Coronary artery (tissue), 2 donors: ENCODE measurements at regions not wholly inside any gene's neighbourhood (a gene's known extent, or its start where the extent isn't known, plus 50 kb on each side); places are given as distances from the start of the nearest gene placed in this dataset.

Experiments
- DNase-seq: peaks from one replicate; pipeline ENCODE4 v3.0.0-alpha.2; 2017; ENCODE audit warnings: low spot score
- H3K27ac ChIP-seq, 2 donors: fragments of 200-600 bp; sonication (generic); one replicate each; pipeline ENCODE4 v1.5.1; 2016 to 2019
- H3K4me3 ChIP-seq: fragments of 200-600 bp; sonication (generic); 2 replicates; pipeline ENCODE4 v1.5.1; 2016; ENCODE audit warnings: mild to moderate bottlenecking, moderate library complexity
- CTCF ChIP-seq: fragments of 200-600 bp; sonication (generic); IDR thresholded peaks from one replicate; pipeline ENCODE4 v1.5.1; 2019; ENCODE audit warnings: antibody characterized with exemption

- no peak for DNase-seq
- H3K4me3 ChIP-seq, result peak overlapping the region; percentile 62
- no peak overlapping the region for H3K27ac ChIP-seq
- no peak for TF ChIP-seq CTCF
Observed at GRCh38 chr11:121929581-121929980, 186.4 kb downstream of the BLID start.

GRCh38 chr11:121928597-121929580 lies 187.1 kb downstream of the BLID start:
- Histone ChIP-seq H3K4me3 (peak overlapping the region; percentile 62), H3K27ac (no peak overlapping the region)
- no peak for DNase-seq
- no peak for TF ChIP-seq CTCF

DNA sequence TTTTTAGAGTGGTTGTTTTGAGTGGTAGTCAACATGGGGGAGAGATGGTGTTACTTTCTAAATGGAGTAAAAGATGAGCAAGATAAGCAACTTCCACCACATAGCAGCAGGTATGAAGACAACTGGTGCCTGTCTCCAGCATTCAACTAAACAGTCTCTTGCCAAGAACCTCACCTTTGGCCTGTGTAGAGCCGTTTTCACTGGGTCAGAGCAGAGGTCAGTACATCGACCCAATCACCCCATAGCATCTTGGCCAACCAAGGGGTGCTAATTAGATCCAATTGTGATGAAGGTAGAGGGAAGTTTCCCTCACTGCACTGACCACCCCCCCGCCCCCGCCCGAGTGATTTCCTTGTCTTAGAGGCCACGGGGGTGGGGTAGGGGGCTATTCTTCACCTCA lies 188.2 kb downstream of the BLID start:
- Histone ChIP-seq H3K4me3 (no peak overlapping the region), H3K27ac (no peak overlapping the region)
- DNase-seq, result no peak
- TF ChIP-seq CTCF, result no peak

DNA sequence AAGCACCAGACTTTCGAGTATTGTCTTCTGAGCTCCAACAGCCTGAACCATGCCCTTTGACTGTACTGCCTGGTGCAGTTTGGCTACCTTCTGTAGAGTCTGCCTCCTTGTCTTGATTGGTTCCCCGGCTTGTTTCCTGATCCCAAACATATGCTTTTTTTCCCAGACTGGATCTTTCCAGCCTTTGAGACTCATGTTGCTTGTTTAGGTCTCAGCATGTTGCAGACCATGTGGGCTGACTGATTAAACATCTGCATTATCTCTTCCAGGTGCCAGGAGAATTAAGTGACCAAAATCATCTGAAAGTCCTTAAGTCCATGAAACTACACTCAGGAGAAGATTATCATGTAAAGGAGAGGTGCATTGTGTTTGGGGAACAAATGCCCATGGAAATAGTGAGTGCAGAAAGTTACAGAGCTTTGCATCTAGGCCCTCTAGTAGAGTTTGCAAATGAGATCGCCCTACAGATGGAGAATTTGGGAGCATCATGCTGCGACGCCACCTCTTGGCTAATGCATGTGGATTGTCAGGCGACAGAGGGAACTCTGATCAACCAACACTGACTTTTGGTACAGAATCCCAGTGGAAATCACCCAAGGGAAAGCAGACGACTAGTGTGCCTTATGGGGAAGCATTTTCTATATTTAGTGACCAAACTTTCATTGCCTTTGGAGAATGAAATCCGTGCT lies 188.8 kb downstream of the BLID start:
- Histone ChIP-seq H3K27ac (no peak overlapping the region), H3K4me3 (no peak overlapping the region)
- TF ChIP-seq CTCF, result no peak
- DNase-seq, result no peak

GRCh38 chr11:121924191-121924590 lies 191.8 kb downstream of the BLID start:
- no peak for TF ChIP-seq CTCF
- Histone ChIP-seq H3K27ac (no peak overlapping the region), H3K4me3 (no peak overlapping the region)
- DNase-seq, result no peak

DNA sequence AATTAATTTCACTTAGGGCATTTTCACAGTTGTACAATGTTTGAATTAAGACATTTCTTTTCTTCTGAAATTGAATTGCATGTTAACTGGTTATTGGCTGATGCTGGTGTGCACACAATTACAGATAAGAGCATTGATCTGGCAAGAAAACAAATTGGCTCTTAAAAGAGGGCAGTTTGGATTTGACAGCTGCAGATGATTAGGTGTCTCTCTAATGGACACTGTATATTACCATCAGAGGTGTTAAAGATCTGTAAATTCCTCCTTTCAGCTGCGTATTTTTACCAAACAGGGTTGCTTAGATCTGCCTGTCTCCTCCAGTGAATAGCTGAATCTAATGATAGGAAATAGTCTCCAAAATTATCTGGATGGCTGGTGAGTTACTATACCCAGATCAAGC lies 198.5 kb downstream of the BLID start:
- DNase-seq, result no peak
- no peak overlapping the region for H3K27ac ChIP-seq
- TF ChIP-seq CTCF, result no peak
- no peak overlapping the region for H3K4me3 ChIP-seq
